Endothelial cell of umbilical vein (primary cell): ENCODE measurements at regions not wholly inside any gene's neighbourhood (a gene's known extent, or its start where the extent isn't known, plus 50 kb on each side); places are given as distances from the start of the nearest gene placed in this dataset.

Experiments used
- BruUV-seq: library from RNA; stranded (reverse); fragments of 400-500 nt; replicated peaks from 2 replicates; lab custom pipeline; 2021; lab: Mats Ljungman, UMichigan
- CTCF ChIA-PET: fragments of 300-600, 350-600 bp; sonication (Branson Sonifier 250); formaldehyde crosslinking; loops from one replicate; lab custom pipeline; 2021; ENCODE audit warnings: antibody characterized with exemption, inconsistent platforms; lab: Charles Lee
- POLR2A ChIA-PET: fragments of 300-600, 350-600 bp; sonication (Branson Sonifier 250); formaldehyde crosslinking; loops from one replicate; lab custom pipeline; 2021; ENCODE audit warnings: antibody characterized with exemption, inconsistent platforms; lab: Charles Lee
- DNase-seq: peaks from one replicate; pipeline ENCODE4 v3.0.0-alpha.2; 2011; ENCODE audit warnings: low read depth, low spot score
- FAIRE-seq: peaks from 2 replicates; lab custom pipeline; 2011; peaks lifted over from hg19 to GRCh38; lab: Jason Lieb, UNC
- H2AFZ ChIP-seq: 2 replicates; pipeline ENCODE4 v1.6.0; 2012; ENCODE audit warnings: low read depth, low read length, control low read depth, inconsistent platforms
- H3K27ac ChIP-seq: 2 replicates; pipeline ENCODE4 v1.5.1; 2011; ENCODE audit warnings: low read depth, mild to moderate bottlenecking, control low read depth, low read length, moderate library complexity; ENCODE audit not compliant: insufficient read depth
- H3K27me3 ChIP-seq, 2 experiments: 2 replicates each; pipeline versions ENCODE4 v1.6.0 to v1.6.1; 2011; ENCODE audit warnings: low read length in 2 of 2, mixed read lengths in 1 of 2; ENCODE audit not compliant: control insufficient read depth in 2 of 2, insufficient read depth in 2 of 2
- H3K36me3 ChIP-seq, 2 experiments: 2 replicates in 1 of 2; 3 replicates in 1 of 2; pipeline ENCODE4 v1.5.1; 2011; ENCODE audit warnings: low read length in 2 of 2, mild to moderate bottlenecking in 1 of 2, moderate library complexity in 1 of 2; ENCODE audit not compliant: control insufficient read depth in 2 of 2, insufficient read depth in 2 of 2; ENCODE audit errors: extremely low read depth in 1 of 2
- H3K4me1 ChIP-seq: 3 replicates; pipeline ENCODE4 v1.5.1; 2011; ENCODE audit warnings: mild to moderate bottlenecking, low read length; ENCODE audit not compliant: control insufficient read depth, insufficient read depth; ENCODE audit errors: extremely low read depth
- H3K4me2 ChIP-seq: 2 replicates; pipeline ENCODE4 v1.6.1; 2011; ENCODE audit warnings: low read length, control low read depth, mixed read lengths; ENCODE audit not compliant: insufficient read depth
- H3K4me3 ChIP-seq, 3 experiments: fragments of 200-600 bp in 1 of 3; sonication (generic), shearing (Covaris generic) in 1 of 3; replicated peaks in 1 of 3; 2 replicates each; pipeline ENCODE4 v1.5.1; 2011 to 2016; ENCODE audit warnings: control low read depth in 3 of 3, low read length in 3 of 3, mild to moderate bottlenecking in 2 of 3, inconsistent platforms in 1 of 3, low read depth in 1 of 3, moderate library complexity in 1 of 3; ENCODE audit not compliant: insufficient read depth in 1 of 3
- H3K79me2 ChIP-seq: 2 replicates; pipeline ENCODE4 v1.6.0; 2012; ENCODE audit warnings: low read length, inconsistent platforms; ENCODE audit not compliant: control insufficient read depth, insufficient read depth
- H3K9ac ChIP-seq: replicated peaks from 2 replicates; pipeline ENCODE3; 2011; ENCODE audit warnings: low read length, control low read depth; ENCODE audit not compliant: insufficient read depth; ENCODE audit errors: extremely low read depth
- H3K9me1 ChIP-seq: replicated peaks from 3 replicates; pipeline ENCODE4 v1.6.0; 2011; ENCODE audit warnings: mild to moderate bottlenecking, low read length; ENCODE audit not compliant: control insufficient read depth, insufficient read depth; ENCODE audit errors: extremely low read depth
- H3K9me3 ChIP-seq: replicated peaks from 2 replicates; pipeline ENCODE4 v1.5.1; 2012; ENCODE audit warnings: low read length, inconsistent platforms; ENCODE audit not compliant: control insufficient read depth, insufficient read depth
- H4K20me1 ChIP-seq: replicated peaks from 2 replicates; pipeline ENCODE3; 2011; ENCODE audit warnings: mild to moderate bottlenecking, low read length; ENCODE audit not compliant: control insufficient read depth, insufficient read depth; ENCODE audit errors: extremely low read depth
- CTCF ChIP-seq, 2 donors: IDR thresholded peaks; 1 replicate in 1 of 2; 2 replicates in 1 of 2; pipeline ENCODE4 v1.5.1; 2011; ENCODE audit warnings: low read length in 2 of 2, mild to moderate bottlenecking in 2 of 2, moderate library complexity in 2 of 2, control low read depth in 1 of 2, inconsistent platforms in 1 of 2, low read depth in 1 of 2; ENCODE audit not compliant: insufficient read depth in 1 of 2; ENCODE audit errors: extremely low read depth in 1 of 2
- EZH2 ChIP-seq: IDR thresholded peaks from 2 replicates; pipeline ENCODE4 v1.6.1; 2012; ENCODE audit warnings: borderline replicate concordance, low read depth, mild to moderate bottlenecking, moderate library complexity, low read length, inconsistent platforms; ENCODE audit not compliant: severe bottlenecking
- FOS ChIP-seq: IDR thresholded peaks from 2 replicates; pipeline ENCODE4 v1.6.1; 2011; ENCODE audit warnings: mild to moderate bottlenecking, low read length, moderate library complexity, borderline replicate concordance; ENCODE audit not compliant: insufficient read depth
- GATA2 ChIP-seq: IDR thresholded peaks from 2 replicates; pipeline ENCODE4 v1.7.0; 2011; ENCODE audit warnings: low read depth, mild to moderate bottlenecking, moderate library complexity, mixed read lengths, low read length; ENCODE audit not compliant: insufficient read length, insufficient read depth
- JUN ChIP-seq: IDR thresholded peaks from 2 replicates; pipeline ENCODE4 v1.6.1; 2011; ENCODE audit warnings: borderline replicate concordance, low read depth; ENCODE audit not compliant: insufficient read length, insufficient read depth
- MAX ChIP-seq: IDR thresholded peaks from 2 replicates; pipeline ENCODE4 v1.6.1; 2011; ENCODE audit not compliant: insufficient read depth, insufficient read length
- MYC ChIP-seq: IDR thresholded peaks from one replicate; pipeline ENCODE4 v1.6.1; 2011; ENCODE audit warnings: mild to moderate bottlenecking, low read depth, low read length
- POLR2A ChIP-seq: IDR thresholded peaks from 2 replicates; pipeline ENCODE4 v1.6.1; 2012; ENCODE audit warnings: low read depth, mild to moderate bottlenecking, control low read depth, low read length
- POLR2AphosphoS5 ChIP-seq: IDR thresholded peaks from 2 replicates; pipeline ENCODE4 v1.6.1; 2012; ENCODE audit warnings: low read depth, mild to moderate bottlenecking, control low read depth, low read length, moderate library complexity; ENCODE audit not compliant: insufficient read depth
- dilution Hi-C: fragments of 300-500 bp; cut with MboI; formaldehyde crosslinking; loops from one replicate; pipeline ENCODE4 v1.15.0; 2019; ENCODE audit warnings: low sequenced_read_pairs; ENCODE audit not compliant: extremely low pct_ligation_motif_present
- intact Hi-C: fragments of 100-400 bp; cut with micrococcal nuclease; formaldehyde crosslinking; loops from one replicate; pipeline ENCODE4 v1.10.0; 2022

- Histone ChIP-seq H3K4me1 (no peaks in the 10 kb centered on the region), H3K36me3 (no peaks in the 10 kb centered on the region), H3K79me2 (no peaks in the 10 kb centered on the region), H3K9me1 (no peaks in the 10 kb centered on the region), H4K20me1 (no peaks in the 10 kb centered on the region), H3K4me2 (no peak overlapping the region), H2AFZ (peak overlapping the region; percentile 6), H3K27ac (no peak overlapping the region), H3K4me3 (no peak overlapping the region), H3K27me3 (no peaks in the 10 kb centered on the region), H3K9me3 (no peaks in the 10 kb centered on the region), H3K9ac (no peak overlapping the region)
- dilution Hi-C loops (no loop called here), intact Hi-C loops (no loop called here)
- no peak for FAIRE-seq
- BruUV-seq = no TSS peak
- no peak for DNase-seq
- TF ChIP-seq CTCF (IDR thresholded peaks at IDR 0.05; ENCODE audit: extremely low read depth in 1 of 2, insufficient read depth in 1 of 2, low read depth in 1 of 2, low read length in 2 of 2) (no peak), GATA2 (no peak), EZH2 (no peak), JUN (no peak), POLR2AphosphoS5 (no peak), POLR2A (no peak), MYC (no peak), MAX (no peak), FOS (no peak)
- CTCF ChIA-PET = no interaction called here
- POLR2A ChIA-PET = no interaction called here
Observed at GRCh38 chr13:103965506-103966243, 899.5 kb upstream of the SLC10A2 start.
